ENCODE measurements at regions not wholly inside any gene's neighbourhood (a gene's known extent, or its start where the extent isn't known, plus 50 kb on each side); places are given as distances from the start of the nearest gene placed in this dataset.

- Histone ChIP-seq H3K4me1 (no peaks in the 10 kb centered on the region), H3K27ac (no peak overlapping the region), H3K9me3 (no peaks in the 10 kb centered on the region; the same call in 2 of the 3 replicates), H3K4me2 (no peak overlapping the region), H3K4me3 (no peak overlapping the region)
- FAIRE-seq (no peak), DNase-seq (ENCODE audit: low read depth in 1 of 2, low spot score in 1 of 2) (no peak), ATAC-seq (no peak)
- ChIA-PET POLR2A (no interaction called here), CTCF (no interaction called here)
- WGBS (ENCODE audit: missing lambda C conversion rate): 67% methylated on average over 3 of the region's 3 CpGs
- TF ChIP-seq SREBF2 (IDR thresholded peaks at IDR 0.05) (no peak), RAD21 (conservative IDR thresholded peaks at IDR 0.05 in 1 of 2, IDR thresholded peaks at IDR 0.05 in 1 of 2) (no peak), FOXS1 (CRISPR knock-in tag; IDR thresholded peaks at IDR 0.05) (no peak), POLR2AphosphoS2 (conservative IDR thresholded peaks at IDR 0.05; ENCODE audit: low read length) (no peak), HOXB5 (CRISPR knock-in tag; IDR thresholded peaks at IDR 0.05) (no peak), ZSCAN20 (CRISPR knock-in tag; IDR thresholded peaks at IDR 0.05) (no peak), RFX5 (IDR thresholded peaks at IDR 0.05) (no peak), HOXB13 (CRISPR knock-in tag; IDR thresholded peaks at IDR 0.05; ENCODE audit: low read depth) (no peak), POLR2A (IDR thresholded peaks at IDR 0.05; ENCODE audit: low read length) (no peak), CEBPB (IDR thresholded peaks at IDR 0.05) (no peak), KDM1A (IDR thresholded peaks at IDR 0.05; ENCODE audit: low read depth) (no peak), HOXA7 (CRISPR knock-in tag; IDR thresholded peaks at IDR 0.05) (no peak), MAX (IDR thresholded peaks at IDR 0.05) (no peak), FOSB (CRISPR knock-in tag; IDR thresholded peaks at IDR 0.05) (no peak), CHD2 (IDR thresholded peaks at IDR 0.05; ENCODE audit: low read length, partially characterized antibody) (no peak), ZNF302 (CRISPR knock-in tag; IDR thresholded peaks at IDR 0.05) (no peak), BHLHE40 (IDR thresholded peaks at IDR 0.05; ENCODE audit: low read depth, low read length) (no peak)
- TF ChIP-seq, protein P1, sequence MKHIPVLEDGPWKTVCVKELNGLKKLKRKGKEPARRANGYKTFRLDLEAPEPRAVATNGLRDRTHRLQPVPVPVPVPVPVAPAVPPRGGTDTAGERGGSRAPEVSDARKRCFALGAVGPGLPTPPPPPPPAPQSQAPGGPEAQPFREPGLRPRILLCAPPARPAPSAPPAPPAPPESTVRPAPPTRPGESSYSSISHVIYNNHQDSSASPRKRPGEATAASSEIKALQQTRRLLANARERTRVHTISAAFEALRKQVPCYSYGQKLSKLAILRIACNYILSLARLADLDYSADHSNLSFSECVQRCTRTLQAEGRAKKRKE (CRISPR knock-in tag; IDR thresholded peaks at IDR 0.05; ENCODE audit: low read depth): no peak
- TF ChIP-seq, protein P2, sequence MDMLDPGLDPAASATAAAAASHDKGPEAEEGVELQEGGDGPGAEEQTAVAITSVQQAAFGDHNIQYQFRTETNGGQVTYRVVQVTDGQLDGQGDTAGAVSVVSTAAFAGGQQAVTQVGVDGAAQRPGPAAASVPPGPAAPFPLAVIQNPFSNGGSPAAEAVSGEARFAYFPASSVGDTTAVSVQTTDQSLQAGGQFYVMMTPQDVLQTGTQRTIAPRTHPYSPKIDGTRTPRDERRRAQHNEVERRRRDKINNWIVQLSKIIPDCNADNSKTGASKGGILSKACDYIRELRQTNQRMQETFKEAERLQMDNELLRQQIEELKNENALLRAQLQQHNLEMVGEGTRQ (IDR thresholded peaks at IDR 0.05): no peak
- TF ChIP-seq, protein P3, sequence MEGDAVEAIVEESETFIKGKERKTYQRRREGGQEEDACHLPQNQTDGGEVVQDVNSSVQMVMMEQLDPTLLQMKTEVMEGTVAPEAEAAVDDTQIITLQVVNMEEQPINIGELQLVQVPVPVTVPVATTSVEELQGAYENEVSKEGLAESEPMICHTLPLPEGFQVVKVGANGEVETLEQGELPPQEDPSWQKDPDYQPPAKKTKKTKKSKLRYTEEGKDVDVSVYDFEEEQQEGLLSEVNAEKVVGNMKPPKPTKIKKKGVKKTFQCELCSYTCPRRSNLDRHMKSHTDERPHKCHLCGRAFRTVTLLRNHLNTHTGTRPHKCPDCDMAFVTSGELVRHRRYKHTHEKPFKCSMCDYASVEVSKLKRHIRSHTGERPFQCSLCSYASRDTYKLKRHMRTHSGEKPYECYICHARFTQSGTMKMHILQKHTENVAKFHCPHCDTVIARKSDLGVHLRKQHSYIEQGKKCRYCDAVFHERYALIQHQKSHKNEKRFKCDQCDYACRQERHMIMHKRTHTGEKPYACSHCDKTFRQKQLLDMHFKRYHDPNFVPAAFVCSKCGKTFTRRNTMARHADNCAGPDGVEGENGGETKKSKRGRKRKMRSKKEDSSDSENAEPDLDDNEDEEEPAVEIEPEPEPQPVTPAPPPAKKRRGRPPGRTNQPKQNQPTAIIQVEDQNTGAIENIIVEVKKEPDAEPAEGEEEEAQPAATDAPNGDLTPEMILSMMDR (IDR thresholded peaks at IDR 0.05): no peak
Observed at GRCh38 chr10:30170146-30170545, 110.8 kb upstream of the JCAD start.

- H3K4me3 ChIP-seq: no peak overlapping the region
- no peak overlapping the region for H3K4me2 ChIP-seq
- FAIRE-seq (no peak), ATAC-seq (no peak), DNase-seq (ENCODE audit: low read depth in 1 of 2, low spot score in 1 of 2) (no peak)
- ChIA-PET POLR2A (no interaction called here), CTCF (no interaction called here)
- 93% methylated on average over 3 of the region's 3 CpGs for WGBS (ENCODE audit: missing lambda C conversion rate)
- H3K4me1 ChIP-seq: no peaks in the 10 kb centered on the region
- H3K27ac ChIP-seq: no peak overlapping the region
- H3K9me3 ChIP-seq: no peaks in the 10 kb centered on the region; the same call in 2 of the 3 replicates
- TF ChIP-seq MAZ (IDR thresholded peaks at IDR 0.05; ENCODE audit: borderline replicate concordance, low read depth, low read length) (no peak), SMC3 (IDR thresholded peaks at IDR 0.05) (no peak), CHD2 (IDR thresholded peaks at IDR 0.05; ENCODE audit: low read length, partially characterized antibody) (no peak), ESRRA (IDR thresholded peaks at IDR 0.05; ENCODE audit: borderline replicate concordance, low read length) (no peak), ZFP36 (IDR thresholded peaks at IDR 0.05; ENCODE audit: borderline replicate concordance, partially characterized antibody) (no peak), JUN (IDR thresholded peaks at IDR 0.05) (no peak), PHF8 (IDR thresholded peaks at IDR 0.05; ENCODE audit: borderline replicate concordance, low read depth) (no peak), ELK1 (IDR thresholded peaks at IDR 0.05; ENCODE audit: low read depth, low read length) (no peak), E2F6 (IDR thresholded peaks at IDR 0.05; ENCODE audit: borderline replicate concordance, low read depth) (no peak)
- TF ChIP-seq, protein P4, sequence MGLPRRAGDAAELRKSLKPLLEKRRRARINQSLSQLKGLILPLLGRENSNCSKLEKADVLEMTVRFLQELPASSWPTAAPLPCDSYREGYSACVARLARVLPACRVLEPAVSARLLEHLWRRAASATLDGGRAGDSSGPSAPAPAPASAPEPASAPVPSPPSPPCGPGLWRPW (IDR thresholded peaks at IDR 0.05): no peak
- TF ChIP-seq, protein P3 (IDR thresholded peaks at IDR 0.05): no peak
- TF ChIP-seq, protein P5, sequence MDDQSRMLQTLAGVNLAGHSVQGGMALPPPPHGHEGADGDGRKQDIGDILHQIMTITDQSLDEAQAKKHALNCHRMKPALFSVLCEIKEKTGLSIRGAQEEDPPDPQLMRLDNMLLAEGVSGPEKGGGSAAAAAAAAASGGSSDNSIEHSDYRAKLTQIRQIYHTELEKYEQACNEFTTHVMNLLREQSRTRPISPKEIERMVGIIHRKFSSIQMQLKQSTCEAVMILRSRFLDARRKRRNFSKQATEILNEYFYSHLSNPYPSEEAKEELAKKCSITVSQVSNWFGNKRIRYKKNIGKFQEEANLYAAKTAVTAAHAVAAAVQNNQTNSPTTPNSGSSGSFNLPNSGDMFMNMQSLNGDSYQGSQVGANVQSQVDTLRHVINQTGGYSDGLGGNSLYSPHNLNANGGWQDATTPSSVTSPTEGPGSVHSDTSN (IDR thresholded peaks at IDR 0.05): no peak
Observed at GRCh38 chr10:30169342-30169741, 110.0 kb upstream of the JCAD start.
